Activated CD4-positive, alpha-beta memory T cell treated with anti-CD3 and anti-CD28 coated beads for 36 hours (primary cell): ENCODE measurements at regions not wholly inside any gene's neighbourhood (a gene's known extent, or its start where the extent isn't known, plus 50 kb on each side); places are given as distances from the start of the nearest gene placed in this dataset.
"Not testable (repeated sequence)": the region's sequence is repeated elsewhere in the genome, so short reads cannot be mapped to it uniquely, and the experiment has no call there.

ENCODE experiments used
- CTCF ChIA-PET: fragments of 350-600 bp; sonication (Branson Sonifier 250); formaldehyde crosslinking; loops from one replicate; lab custom pipeline; 2021; ENCODE audit warnings: antibody characterized with exemption, inconsistent platforms; lab: Charles Lee
- POLR2A ChIA-PET: fragments of 350-600 bp; sonication (Branson Sonifier 250); formaldehyde crosslinking; loops from one replicate; lab custom pipeline; 2021; ENCODE audit warnings: antibody characterized with exemption; lab: Charles Lee
- DNase-seq: peaks from one replicate; pipeline ENCODE4 v3.0.0-alpha.2; 2020
- H3K27ac Mint-ChIP-seq: one replicate; pipeline ENCODE4 v1.8.0; 2021; ENCODE audit warnings: mixed read lengths
- H3K27me3 Mint-ChIP-seq: one replicate; pipeline ENCODE4 v1.8.0; 2021; ENCODE audit warnings: mixed read lengths
- H3K36me3 Mint-ChIP-seq: one replicate; pipeline ENCODE4 v1.8.0; 2021; ENCODE audit warnings: mixed read lengths
- H3K4me1 Mint-ChIP-seq: one replicate; pipeline ENCODE4 v1.8.0; 2021; ENCODE audit warnings: low read depth, mixed read lengths
- H3K4me3 Mint-ChIP-seq: one replicate; pipeline ENCODE4 v1.8.0; 2021; ENCODE audit warnings: mild to moderate bottlenecking, mixed read lengths
- H3K9me3 Mint-ChIP-seq: one replicate; pipeline ENCODE4 v1.8.0; 2021; ENCODE audit warnings: mixed read lengths
- intact Hi-C: fragments of 100-400 bp; cut with micrococcal nuclease; formaldehyde crosslinking; loops from one replicate; pipeline ENCODE4 v1.15.1; 2023

- Mint-ChIP-seq H3K4me3 (no peak overlapping the region), H3K27ac (no peak overlapping the region), H3K27me3 (no peaks in the 10 kb centered on the region), H3K9me3 (peaks cover 47% of the 10 kb centered on the region), H3K4me1 (no peaks in the 10 kb centered on the region), H3K36me3 (peaks cover 5% of the 10 kb centered on the region)
- CTCF ChIA-PET, result no interaction called here
- POLR2A ChIA-PET, result no interaction called here
- no peak for DNase-seq
- intact Hi-C loops, result no loop called here
These were observed 194.7 kb upstream of the NANOGP8 start for GRCh38 chr15:35279811-35280210.

GRCh38 chr15:35271371-35272043 is 186.4 kb upstream of the NANOGP8 start:
- H3K4me1 Mint-ChIP-seq, result no peaks in the 10 kb centered on the region
- no peak overlapping the region for H3K4me3 Mint-ChIP-seq
- ChIA-PET POLR2A (no interaction called here), CTCF (no interaction called here)
- H3K9me3 Mint-ChIP-seq, result peaks cover 24% of the 10 kb centered on the region
- H3K27ac Mint-ChIP-seq, result no peak overlapping the region
- DNase-seq, result no peak
- intact Hi-C loops, result no loop called here
- no peaks in the 10 kb centered on the region for H3K36me3 Mint-ChIP-seq
- H3K27me3 Mint-ChIP-seq, result no peaks in the 10 kb centered on the region

GRCh38 chr15:35260941-35261340 is 175.8 kb upstream of the NANOGP8 start:
- Mint-ChIP-seq H3K36me3 (no peaks in the 10 kb centered on the region), H3K4me3 (no peak overlapping the region), H3K9me3 (no peaks in the 10 kb centered on the region), H3K27me3 (no peaks in the 10 kb centered on the region), H3K27ac (no peak overlapping the region), H3K4me1 (no peaks in the 10 kb centered on the region)
- intact Hi-C loops, result no loop called here
- no peak for DNase-seq
- ChIA-PET CTCF (no interaction called here), POLR2A (no interaction called here)

GRCh38 chr15:35260274-35260673 is 175.2 kb upstream of the NANOGP8 start:
- intact Hi-C loops, H3K27ac Mint-ChIP-seq, H3K9me3 Mint-ChIP-seq, POLR2A ChIA-PET, CTCF ChIA-PET, H3K4me1 Mint-ChIP-seq, H3K4me3 Mint-ChIP-seq, H3K36me3 Mint-ChIP-seq, DNase-seq, H3K27me3 Mint-ChIP-seq: not testable (repeated sequence)

- no peaks in the 10 kb centered on the region for H3K9me3 Mint-ChIP-seq
- H3K4me1 Mint-ChIP-seq, result no peaks in the 10 kb centered on the region
- no peak overlapping the region for H3K4me3 Mint-ChIP-seq
- no peaks in the 10 kb centered on the region for H3K36me3 Mint-ChIP-seq
- no peak overlapping the region for H3K27ac Mint-ChIP-seq
- POLR2A ChIA-PET, result no interaction called here
- intact Hi-C loops, result no loop called here
- CTCF ChIA-PET, result no interaction called here
- DNase-seq, result no peak
- no peaks in the 10 kb centered on the region for H3K27me3 Mint-ChIP-seq
These were observed 171.5 kb upstream of the NANOGP8 start for GRCh38 chr15:35256551-35256950.

GRCh38 chr15:35256141-35256540 is 171.0 kb upstream of the NANOGP8 start:
- ChIA-PET CTCF (no interaction called here), POLR2A (no interaction called here)
- Mint-ChIP-seq H3K27me3 (no peaks in the 10 kb centered on the region), H3K4me3 (no peak overlapping the region), H3K9me3 (no peaks in the 10 kb centered on the region), H3K27ac (no peak overlapping the region), H3K4me1 (no peaks in the 10 kb centered on the region), H3K36me3 (no peaks in the 10 kb centered on the region)
- intact Hi-C loops, result no loop called here
- no peak for DNase-seq

GRCh38 chr15:35254908-35255307 is 169.8 kb upstream of the NANOGP8 start:
- intact Hi-C loops, H3K27me3 Mint-ChIP-seq, H3K4me3 Mint-ChIP-seq, H3K4me1 Mint-ChIP-seq, DNase-seq, H3K9me3 Mint-ChIP-seq, H3K36me3 Mint-ChIP-seq, H3K27ac Mint-ChIP-seq, POLR2A ChIA-PET, CTCF ChIA-PET: not testable (repeated sequence)

- CTCF ChIA-PET, result no interaction called here
These were observed 169.0 kb upstream of the NANOGP8 start for GRCh38 chr15:35254062-35254461.

GRCh38 chr15:35252351-35252865 is 167.3 kb upstream of the NANOGP8 start:
- no peak overlapping the region for H3K4me3 Mint-ChIP-seq
- no peak overlapping the region for H3K27ac Mint-ChIP-seq
- DNase-seq, result no peak
- no peaks in the 10 kb centered on the region for H3K36me3 Mint-ChIP-seq
- intact Hi-C loops, result no loop called here
- no peaks in the 10 kb centered on the region for H3K9me3 Mint-ChIP-seq
- ChIA-PET POLR2A (no interaction called here), CTCF (no interaction called here)
- H3K4me1 Mint-ChIP-seq, result no peaks in the 10 kb centered on the region
- H3K27me3 Mint-ChIP-seq, result no peaks in the 10 kb centered on the region

More at GRCh38 chr15:35254062-35254461, 169.0 kb upstream of the NANOGP8 start:
- intact Hi-C loops, result no loop called here
- H3K27me3 Mint-ChIP-seq, result no peaks in the 10 kb centered on the region
- H3K4me1 Mint-ChIP-seq, result no peaks in the 10 kb centered on the region
- POLR2A ChIA-PET, result no interaction called here
- H3K9me3 Mint-ChIP-seq, result no peaks in the 10 kb centered on the region
- no peak for DNase-seq
- H3K36me3 Mint-ChIP-seq, result no peaks in the 10 kb centered on the region
- H3K27ac Mint-ChIP-seq, result no peak overlapping the region
- no peak overlapping the region for H3K4me3 Mint-ChIP-seq

- H3K27ac Mint-ChIP-seq, result no peak overlapping the region
- no peaks in the 10 kb centered on the region for H3K36me3 Mint-ChIP-seq
- no peaks in the 10 kb centered on the region for H3K4me1 Mint-ChIP-seq
- CTCF ChIA-PET, result no interaction called here
- H3K9me3 Mint-ChIP-seq, result no peaks in the 10 kb centered on the region
- no peaks in the 10 kb centered on the region for H3K27me3 Mint-ChIP-seq
- no peak for DNase-seq
- intact Hi-C loops, result no loop called here
- POLR2A ChIA-PET, result no interaction called here
- H3K4me3 Mint-ChIP-seq, result no peak overlapping the region
These were observed 162.1 kb upstream of the NANOGP8 start for GRCh38 chr15:35247150-35247549.

GRCh38 chr15:35246451-35246850 is 161.4 kb upstream of the NANOGP8 start:
- Mint-ChIP-seq H3K4me3 (no peak overlapping the region), H3K36me3 (no peaks in the 10 kb centered on the region), H3K9me3 (no peaks in the 10 kb centered on the region), H3K27me3 (no peaks in the 10 kb centered on the region), H3K4me1 (no peaks in the 10 kb centered on the region), H3K27ac (no peak overlapping the region)
- POLR2A ChIA-PET, result no interaction called here
- no peak for DNase-seq
- CTCF ChIA-PET, result no interaction called here
- intact Hi-C loops, result no loop called here

GRCh38 chr15:35245681-35246080 is 160.6 kb upstream of the NANOGP8 start:
- H3K9me3 Mint-ChIP-seq, CTCF ChIA-PET, intact Hi-C loops, H3K36me3 Mint-ChIP-seq, POLR2A ChIA-PET, H3K4me3 Mint-ChIP-seq, H3K27me3 Mint-ChIP-seq, H3K4me1 Mint-ChIP-seq, H3K27ac Mint-ChIP-seq, DNase-seq: not testable (repeated sequence)

GRCh38 chr15:35244227-35244626 is 159.1 kb upstream of the NANOGP8 start:
- POLR2A ChIA-PET, result no interaction called here
- DNase-seq, result no peak
- Mint-ChIP-seq H3K4me3 (no peak overlapping the region), H3K27me3 (no peaks in the 10 kb centered on the region), H3K36me3 (no peaks in the 10 kb centered on the region), H3K4me1 (no peaks in the 10 kb centered on the region), H3K27ac (no peak overlapping the region), H3K9me3 (no peaks in the 10 kb centered on the region)
- intact Hi-C loops, result no loop called here
- CTCF ChIA-PET, result no interaction called here
